HCT116 (cell line): ENCODE measurements at regions not wholly inside any gene's neighbourhood (a gene's known extent, or its start where the extent isn't known, plus 50 kb on each side); places are given as distances from the start of the nearest gene placed in this dataset.

Experiments
- ATAC-seq: fragments of 200-7000 bp; cut with Tn5 transposase; 2 replicates; pipeline ENCODE4 v1.9.1; 2020; ENCODE audit warnings: mild to moderate bottlenecking, moderate library complexity
- BruUV-seq: library from RNA; stranded (reverse); fragments of 400-500 nt; replicated peaks from 2 replicates; lab custom pipeline; 2021; lab: Mats Ljungman, UMichigan
- CTCF ChIA-PET: fragments of 300-600 bp; sonication (Branson Sonifier 250); formaldehyde crosslinking; loops from one replicate; lab custom pipeline; 2021; ENCODE audit warnings: antibody characterized with exemption; lab: Charles Lee
- POLR2A ChIA-PET: fragments of 300-600, 350-600 bp; sonication (Branson Sonifier 250); formaldehyde crosslinking; loops from one replicate; lab custom pipeline; 2021; ENCODE audit warnings: antibody characterized with exemption; lab: Charles Lee
- RAD21 ChIA-PET, 2 experiments: fragments of 300-600 bp; sonication (Branson Sonifier 250); formaldehyde crosslinking; loops; one replicate each; lab custom pipeline; 2023; ENCODE audit warnings: low total read pairs in 2 of 2; ENCODE audit not compliant: uncharacterized antibody in 2 of 2, unreplicated experiment in 2 of 2, low non-redundant PET in 1 of 2; lab: Charles Lee
- DNase-seq: peaks from one replicate; pipeline ENCODE4 v3.0.0-alpha.2; 2010; ENCODE audit warnings: low read depth, low spot score
- H2AFZ ChIP-seq: fragments of 200-600 bp; shearing (Covaris generic), sonication (generic); 2 replicates; pipeline ENCODE4 v1.6.1; 2017; ENCODE audit warnings: low read depth, mixed run types, mixed read lengths, antibody characterized with exemption, low read length; ENCODE audit not compliant: poor library complexity, severe bottlenecking
- H3K27ac ChIP-seq: 2 replicates; pipeline ENCODE4 v1.5.1; 2012; ENCODE audit warnings: low read depth, low read length
- H3K27me3 ChIP-seq: fragments of 200-600 bp; sonication (generic); 2 replicates; pipeline ENCODE4 v1.6.1; 2016; ENCODE audit warnings: mixed run types, low read length, mixed read lengths; ENCODE audit not compliant: insufficient read depth
- H3K36me3 ChIP-seq, 2 experiments: fragments of 200-500 bp in 1 of 2; fragments of 200-600 bp in 1 of 2; sonication (Bioruptor generic) in 1 of 2; sonication (generic) in 1 of 2; 2 replicates each; pipeline versions ENCODE4 v1.5.1 to v1.6.1; 2014 to 2016; ENCODE audit warnings: low read length in 2 of 2, inconsistent platforms in 1 of 2, mixed read lengths in 1 of 2, mixed run types in 1 of 2; ENCODE audit not compliant: insufficient read depth in 2 of 2, control insufficient read depth in 1 of 2
- H3K4me1 ChIP-seq, 2 experiments: fragments of 200-600 bp in 1 of 2; sonication (generic) in 1 of 2; 2 replicates each; pipeline versions ENCODE4 v1.5.1 to v1.6.1; 2012 to 2017; ENCODE audit warnings: low read length in 2 of 2, inconsistent platforms in 1 of 2, mild to moderate bottlenecking in 1 of 2, mixed read lengths in 1 of 2, mixed run types in 1 of 2, moderate library complexity in 1 of 2; ENCODE audit not compliant: insufficient read depth in 2 of 2, control insufficient read depth in 1 of 2
- H3K4me2 ChIP-seq: fragments of 200-600 bp; sonication (generic); 2 replicates; pipeline ENCODE4 v1.6.1; 2017; ENCODE audit warnings: mixed run types, low read length, mixed read lengths
- H3K4me3 ChIP-seq, 2 experiments: fragments of 200-600 bp in 1 of 2; sonication (generic) in 1 of 2; replicated peaks in 1 of 2; 2 replicates each; pipeline ENCODE4 v1.5.1; 2011 to 2016; ENCODE audit warnings: low read length in 2 of 2, control low read depth in 1 of 2, low read depth in 1 of 2, mild to moderate bottlenecking in 1 of 2, mixed read lengths in 1 of 2, mixed run types in 1 of 2
- H3K79me2 ChIP-seq: fragments of 200-600 bp; sonication (generic); 2 replicates; pipeline ENCODE4 v1.6.1; 2017; ENCODE audit warnings: mild to moderate bottlenecking, mixed run types, low read length, moderate library complexity, mixed read lengths; ENCODE audit not compliant: insufficient read depth
- H3K9ac ChIP-seq: fragments of 200-600 bp; sonication (generic); 2 replicates; pipeline ENCODE4 v1.6.1; 2016; ENCODE audit warnings: low read length, mixed read lengths
- H3K9me2 ChIP-seq: fragments of 200-600 bp; sonication (generic), shearing (Covaris generic); 2 replicates; pipeline ENCODE4 v1.6.1; 2017; ENCODE audit warnings: mixed run types, mild to moderate bottlenecking, moderate library complexity; ENCODE audit not compliant: insufficient read depth
- H3K9me3 ChIP-seq, 2 experiments: fragments of 200-500 bp in 1 of 2; fragments of 200-600 bp in 1 of 2; sonication (Bioruptor generic) in 1 of 2; sonication (generic) in 1 of 2; 2 replicates each; pipeline ENCODE4 v1.6.1; 2014 to 2017; ENCODE audit warnings: low read length in 2 of 2, mixed read lengths in 2 of 2, inconsistent platforms in 1 of 2, low read depth in 1 of 2, mild to moderate bottlenecking in 1 of 2, mixed run types in 1 of 2, moderate library complexity in 1 of 2; ENCODE audit not compliant: control insufficient read depth in 1 of 2, insufficient read depth in 1 of 2
- H4K20me1 ChIP-seq: fragments of 200-600 bp; sonication (generic), shearing (Covaris generic); 2 replicates; pipeline ENCODE4 v1.6.1; 2017; ENCODE audit warnings: mixed run types, mild to moderate bottlenecking, moderate library complexity; ENCODE audit not compliant: insufficient read depth
- CTCF ChIP-seq, 3 experiments: fragments of 200-600 bp in 1 of 3; sonication (generic) in 1 of 3; IDR thresholded peaks in 2 of 3; conservative IDR thresholded peaks in 1 of 3; 2 replicates each; pipeline ENCODE4 v1.5.1; 2012 to 2017; ENCODE audit warnings: low read depth in 2 of 3, low read length in 2 of 3, antibody characterized with exemption in 1 of 3, borderline replicate concordance in 1 of 3, control low read depth in 1 of 3, mild to moderate bottlenecking in 1 of 3, mixed read lengths in 1 of 3, mixed run types in 1 of 3, moderate library complexity in 1 of 3; ENCODE audit not compliant: insufficient read depth in 1 of 3
- EGR1 ChIP-seq: IDR thresholded peaks from 2 replicates; pipeline ENCODE4 v1.6.1; 2012; ENCODE audit warnings: low read depth
- EZH2 ChIP-seq: fragments of 200-600 bp; sonication (generic); IDR thresholded peaks from 2 replicates; pipeline ENCODE4 v1.6.1; 2017; ENCODE audit warnings: antibody characterized with exemption, mixed run types
- MAX ChIP-seq: IDR thresholded peaks from 2 replicates; pipeline ENCODE4 v1.6.1; 2012
- RAD21 ChIP-seq: IDR thresholded peaks from 2 replicates; pipeline ENCODE4 v1.6.1; 2012; ENCODE audit warnings: low read depth, mild to moderate bottlenecking
- REST ChIP-seq: IDR thresholded peaks from 2 replicates; pipeline ENCODE4 v1.6.1; 2012; ENCODE audit warnings: low read depth
- ZBTB33 ChIP-seq: IDR thresholded peaks from 2 replicates; pipeline ENCODE4 v1.6.1; 2011; ENCODE audit warnings: mild to moderate bottlenecking, low read length, moderate library complexity; ENCODE audit not compliant: insufficient replicate concordance; ENCODE audit errors: extremely low read depth
- intact Hi-C: fragments of 100-400 bp; cut with micrococcal nuclease; formaldehyde crosslinking; loops from 2 replicates; pipeline ENCODE4 v1.10.0; 2022

- no peak overlapping the region for H3K9ac ChIP-seq
- POLR2A ChIA-PET, result no interaction called here
Observed at GRCh38 chr11:123301696-123302400, 106.8 kb upstream of the CLMP start.

More at GRCh38 chr11:123301696-123302400, 106.8 kb upstream of the CLMP start:
- Histone ChIP-seq H4K20me1 (no peaks in the 10 kb centered on the region), H3K27ac (no peak overlapping the region), H3K4me3 (peak overlapping the region; percentile 9 to 14; a peak in 3 of 4 replicates), H3K27me3 (no peaks in the 10 kb centered on the region), H3K36me3 (no peaks in the 10 kb centered on the region), H3K9me2 (no peaks in the 10 kb centered on the region), H3K9me3 (no peaks in the 10 kb centered on the region), H2AFZ (peak overlapping the region; percentile 70), H3K4me2 (peak overlapping the region; percentile 50), H3K4me1 (peaks cover 2 to 15% of the 10 kb centered on the region in 2 experiments; a peak in 2 of 4 replicates), H3K79me2 (no peaks in the 10 kb centered on the region)
- peak; percentile 18 for DNase-seq
- peak; percentile 95 for ATAC-seq
- TF ChIP-seq CTCF (IDR thresholded peaks at IDR 0.05 in 2 of 3, conservative IDR thresholded peaks at IDR 0.05 in 1 of 3; ENCODE audit: borderline replicate concordance in 1 of 3, insufficient read depth in 1 of 3, low read depth in 2 of 3, low read length in 2 of 3), result peak; percentile 53 to 89 (median 76); a peak in 5 of 6 replicates
- TF ChIP-seq EGR1, result peak; percentile 4; the same call in 1 of the 2 replicates
- TF ChIP-seq RAD21, result peak; percentile 76
- no peak for TF ChIP-seq EZH2
- TF ChIP-seq MAX, result peak; percentile 33; the same call in 1 of the 2 replicates
- no peak for TF ChIP-seq REST
- no peak for TF ChIP-seq ZBTB33
- no TSS peak for BruUV-seq
- intact Hi-C loops, result loop anchor here (1.0 to 10.0 kb wide), 3 partner anchors 105 to 273 kb away; no protein-coding TSS in a partner anchor
- CTCF ChIA-PET, result interaction anchor here (1.0 kb wide), 1 partner anchor 41 kb away, joined by 3 read pairs; no protein-coding TSS in a partner anchor
- RAD21 ChIA-PET, result no interaction called here
